ENCODE measurements at regions not wholly inside any gene's neighbourhood (a gene's known extent, or its start where the extent isn't known, plus 50 kb on each side); places are given as distances from the start of the nearest gene placed in this dataset.
"Not testable (repeated sequence)": the region's sequence is repeated elsewhere in the genome, so short reads cannot be mapped to it uniquely, and the experiment has no call there.

DNA sequence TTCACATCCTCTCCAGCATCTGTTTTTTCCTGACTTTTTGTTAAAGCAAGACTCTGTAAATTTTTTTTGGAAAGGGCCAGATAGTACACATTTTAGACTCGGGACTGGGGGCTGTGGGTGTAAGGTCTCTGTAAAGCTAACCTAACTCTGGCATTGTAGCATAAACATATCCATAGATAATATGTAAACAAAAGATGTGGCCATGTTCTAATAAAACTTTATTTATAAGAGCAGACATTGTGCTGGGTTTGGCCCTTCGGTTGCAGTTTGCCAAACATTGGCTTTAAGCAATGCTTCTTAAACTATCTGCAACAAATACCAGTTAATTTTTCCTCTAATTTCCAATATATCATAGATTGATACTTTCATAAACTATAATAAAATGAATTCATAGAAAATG is 605.2 kb downstream of the EBF1 start:
- Histone ChIP-seq H3K9me3 (no peaks in the 10 kb centered on the region), H3K4me1 (ENCODE audit: control insufficient read depth in 1 of 2, low read depth in 2 of 2) (no peaks in the 10 kb centered on the region), H3K27me3 (replicated peaks; ENCODE audit: insufficient read depth) (no peaks in the 10 kb centered on the region), H3K36me3 (no peaks in the 10 kb centered on the region), H3K4me3 (no peak overlapping the region), H3K27ac (no peak overlapping the region)
- TF ChIP-seq, protein P1, sequence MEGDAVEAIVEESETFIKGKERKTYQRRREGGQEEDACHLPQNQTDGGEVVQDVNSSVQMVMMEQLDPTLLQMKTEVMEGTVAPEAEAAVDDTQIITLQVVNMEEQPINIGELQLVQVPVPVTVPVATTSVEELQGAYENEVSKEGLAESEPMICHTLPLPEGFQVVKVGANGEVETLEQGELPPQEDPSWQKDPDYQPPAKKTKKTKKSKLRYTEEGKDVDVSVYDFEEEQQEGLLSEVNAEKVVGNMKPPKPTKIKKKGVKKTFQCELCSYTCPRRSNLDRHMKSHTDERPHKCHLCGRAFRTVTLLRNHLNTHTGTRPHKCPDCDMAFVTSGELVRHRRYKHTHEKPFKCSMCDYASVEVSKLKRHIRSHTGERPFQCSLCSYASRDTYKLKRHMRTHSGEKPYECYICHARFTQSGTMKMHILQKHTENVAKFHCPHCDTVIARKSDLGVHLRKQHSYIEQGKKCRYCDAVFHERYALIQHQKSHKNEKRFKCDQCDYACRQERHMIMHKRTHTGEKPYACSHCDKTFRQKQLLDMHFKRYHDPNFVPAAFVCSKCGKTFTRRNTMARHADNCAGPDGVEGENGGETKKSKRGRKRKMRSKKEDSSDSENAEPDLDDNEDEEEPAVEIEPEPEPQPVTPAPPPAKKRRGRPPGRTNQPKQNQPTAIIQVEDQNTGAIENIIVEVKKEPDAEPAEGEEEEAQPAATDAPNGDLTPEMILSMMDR (IDR thresholded peaks at IDR 0.05) = no peak
- ATAC-seq (ENCODE audit: insufficient number of reproducible peaks, low FRiP score, low read depth) = no peak
- DNase-seq (ENCODE audit: low spot score) = no peak

DNA sequence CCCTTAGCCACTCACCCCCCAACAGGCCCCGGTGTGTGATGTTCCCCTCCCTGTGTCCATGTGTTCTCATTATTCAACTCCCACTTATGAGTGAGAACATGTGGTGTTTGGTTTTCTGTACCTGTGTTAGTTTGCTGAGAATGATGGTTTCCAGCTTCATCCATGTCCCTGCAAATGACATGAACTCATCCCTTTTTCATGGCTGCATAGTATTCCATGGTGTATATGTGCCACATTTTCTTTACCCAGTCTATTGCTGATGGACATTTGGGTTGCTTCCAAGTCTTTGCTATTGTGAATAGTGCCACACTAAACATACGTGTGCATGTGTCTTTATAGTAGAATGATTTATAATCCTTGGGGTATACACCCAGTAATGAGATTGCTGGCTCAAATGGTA is 605.7 kb downstream of the EBF1 start:
- H3K27ac ChIP-seq; H3K9me3 ChIP-seq; DNase-seq (ENCODE audit: low spot score); H3K4me3 ChIP-seq; H3K36me3 ChIP-seq; H3K4me1 ChIP-seq (ENCODE audit: control insufficient read depth in 1 of 2, low read depth in 2 of 2); H3K27me3 ChIP-seq (replicated peaks; ENCODE audit: insufficient read depth); ATAC-seq (ENCODE audit: insufficient number of reproducible peaks, low FRiP score, low read depth): not testable (repeated sequence)

DNA sequence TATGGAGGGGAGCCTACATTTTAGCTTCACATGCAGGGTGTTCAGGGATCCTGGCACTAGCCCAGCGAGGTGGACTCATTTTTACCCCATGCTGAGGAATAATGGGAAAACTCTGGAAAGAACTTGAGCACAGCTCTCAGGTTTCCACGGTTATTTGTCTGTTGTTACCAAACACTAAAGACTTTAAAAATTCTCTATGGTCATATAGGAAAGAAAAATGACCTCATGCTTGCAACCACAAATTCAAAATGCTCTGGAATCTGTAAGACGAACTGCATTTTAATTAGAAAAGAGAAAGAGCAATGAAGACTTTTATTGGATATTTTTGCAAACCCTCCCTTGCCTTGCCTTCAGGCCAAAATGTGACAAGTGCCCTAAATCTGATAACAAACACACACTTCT is 606.9 kb downstream of the EBF1 start:
- H3K9me3 ChIP-seq = no peaks in the 10 kb centered on the region
- H3K36me3 ChIP-seq = no peaks in the 10 kb centered on the region
- H3K4me1 ChIP-seq (ENCODE audit: control insufficient read depth in 1 of 2, low read depth in 2 of 2) = peaks cover 0 to 7% of the 10 kb centered on the region in 2 donors
- no peaks in the 10 kb centered on the region for H3K27me3 ChIP-seq (replicated peaks; ENCODE audit: insufficient read depth)
- ATAC-seq (ENCODE audit: insufficient number of reproducible peaks, low FRiP score, low read depth) (no peak), DNase-seq (ENCODE audit: low spot score) (no peak)
- H3K4me3 ChIP-seq = no peak overlapping the region
- H3K27ac ChIP-seq = no peak overlapping the region
- TF ChIP-seq, protein P1 (IDR thresholded peaks at IDR 0.05) = no peak

DNA sequence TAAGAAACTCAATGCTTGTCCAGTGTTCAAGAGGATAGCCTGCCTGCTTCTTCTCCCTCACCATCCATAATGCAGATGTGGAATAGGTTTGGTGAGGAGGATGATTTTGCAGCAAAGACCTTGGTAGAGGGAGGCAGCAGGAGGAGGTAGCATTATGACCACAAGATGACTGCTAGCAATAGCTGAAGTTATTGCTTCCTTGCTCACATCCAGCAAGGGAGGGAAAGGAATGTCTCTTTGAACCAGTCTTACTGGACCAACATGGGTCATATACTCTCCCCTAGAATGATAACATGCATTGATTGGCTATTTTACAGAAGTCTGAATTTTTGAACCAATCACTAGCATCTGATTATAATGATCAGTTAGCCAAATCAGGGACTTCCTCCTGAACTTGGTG is 607.6 kb downstream of the EBF1 start:
- no peak overlapping the region for H3K27ac ChIP-seq
- DNase-seq (ENCODE audit: low spot score) (no peak), ATAC-seq (ENCODE audit: insufficient number of reproducible peaks, low FRiP score, low read depth) (no peak)
- no peak overlapping the region for H3K4me3 ChIP-seq
- H3K4me1 ChIP-seq (ENCODE audit: control insufficient read depth in 1 of 2, low read depth in 2 of 2) = peaks cover 0 to 7% of the 10 kb centered on the region in 2 donors
- H3K27me3 ChIP-seq (replicated peaks; ENCODE audit: insufficient read depth) = no peaks in the 10 kb centered on the region
- no peaks in the 10 kb centered on the region for H3K36me3 ChIP-seq
- no peaks in the 10 kb centered on the region for H3K9me3 ChIP-seq
- TF ChIP-seq, protein P1 (IDR thresholded peaks at IDR 0.05) = no peak

- Histone ChIP-seq H3K4me3 (no peak overlapping the region), H3K27me3 (replicated peaks; ENCODE audit: insufficient read depth) (no peaks in the 10 kb centered on the region), H3K9me3 (no peaks in the 10 kb centered on the region), H3K27ac (no peak overlapping the region), H3K36me3 (no peaks in the 10 kb centered on the region), H3K4me1 (ENCODE audit: control insufficient read depth in 1 of 2, low read depth in 2 of 2) (peaks cover 5 to 36% of the 10 kb centered on the region in 2 donors)
- no peak for DNase-seq (ENCODE audit: low spot score)
- ATAC-seq (ENCODE audit: insufficient number of reproducible peaks, low FRiP score, low read depth) = no peak
- TF ChIP-seq, protein P1 (IDR thresholded peaks at IDR 0.05) = no peak
These were observed 612.1 kb downstream of the EBF1 start for GRCh38 chr5:158487664-158488063.

- Histone ChIP-seq H3K4me3 (no peak overlapping the region), H3K4me1 (ENCODE audit: control insufficient read depth in 1 of 2, low read depth in 2 of 2) (peaks cover 5 to 36% of the 10 kb centered on the region in 2 donors), H3K9me3 (no peaks in the 10 kb centered on the region), H3K27ac (no peak overlapping the region), H3K27me3 (replicated peaks; ENCODE audit: insufficient read depth) (no peaks in the 10 kb centered on the region), H3K36me3 (no peaks in the 10 kb centered on the region)
- TF ChIP-seq, protein P1 (IDR thresholded peaks at IDR 0.05) = no peak
- ATAC-seq (ENCODE audit: insufficient number of reproducible peaks, low FRiP score, low read depth) (no peak), DNase-seq (ENCODE audit: low spot score) (no peak)
These were observed 612.6 kb downstream of the EBF1 start for GRCh38 chr5:158487156-158487555.
